ENCODE measurements at regions not wholly inside any gene's neighbourhood (a gene's known extent, or its start where the extent isn't known, plus 50 kb on each side); places are given as distances from the start of the nearest gene placed in this dataset.

- TF ChIP-seq, protein P1, sequence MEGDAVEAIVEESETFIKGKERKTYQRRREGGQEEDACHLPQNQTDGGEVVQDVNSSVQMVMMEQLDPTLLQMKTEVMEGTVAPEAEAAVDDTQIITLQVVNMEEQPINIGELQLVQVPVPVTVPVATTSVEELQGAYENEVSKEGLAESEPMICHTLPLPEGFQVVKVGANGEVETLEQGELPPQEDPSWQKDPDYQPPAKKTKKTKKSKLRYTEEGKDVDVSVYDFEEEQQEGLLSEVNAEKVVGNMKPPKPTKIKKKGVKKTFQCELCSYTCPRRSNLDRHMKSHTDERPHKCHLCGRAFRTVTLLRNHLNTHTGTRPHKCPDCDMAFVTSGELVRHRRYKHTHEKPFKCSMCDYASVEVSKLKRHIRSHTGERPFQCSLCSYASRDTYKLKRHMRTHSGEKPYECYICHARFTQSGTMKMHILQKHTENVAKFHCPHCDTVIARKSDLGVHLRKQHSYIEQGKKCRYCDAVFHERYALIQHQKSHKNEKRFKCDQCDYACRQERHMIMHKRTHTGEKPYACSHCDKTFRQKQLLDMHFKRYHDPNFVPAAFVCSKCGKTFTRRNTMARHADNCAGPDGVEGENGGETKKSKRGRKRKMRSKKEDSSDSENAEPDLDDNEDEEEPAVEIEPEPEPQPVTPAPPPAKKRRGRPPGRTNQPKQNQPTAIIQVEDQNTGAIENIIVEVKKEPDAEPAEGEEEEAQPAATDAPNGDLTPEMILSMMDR (conservative IDR thresholded peaks at IDR 0.05; ENCODE audit: control insufficient read depth, insufficient read depth, low read depth, low read length), result no peak
- DNase-seq (ENCODE audit: low read depth), result peak; percentile 49
- H3K4me3 ChIP-seq (ENCODE audit: control insufficient read depth, low read depth, low read length), result no peak overlapping the region
These were observed 216.8 kb upstream of the CD96 start for GRCh38 chr3:111325160-111325718.

- H3K4me3 ChIP-seq (ENCODE audit: control insufficient read depth, low read depth, low read length), result no peak overlapping the region
- DNase-seq (ENCODE audit: low read depth), result peak; percentile 91
- TF ChIP-seq, protein P1 (conservative IDR thresholded peaks at IDR 0.05; ENCODE audit: control insufficient read depth, insufficient read depth, low read depth, low read length), result no peak
These were observed 215.6 kb upstream of the CD96 start for GRCh38 chr3:111326144-111326995.

DNA sequence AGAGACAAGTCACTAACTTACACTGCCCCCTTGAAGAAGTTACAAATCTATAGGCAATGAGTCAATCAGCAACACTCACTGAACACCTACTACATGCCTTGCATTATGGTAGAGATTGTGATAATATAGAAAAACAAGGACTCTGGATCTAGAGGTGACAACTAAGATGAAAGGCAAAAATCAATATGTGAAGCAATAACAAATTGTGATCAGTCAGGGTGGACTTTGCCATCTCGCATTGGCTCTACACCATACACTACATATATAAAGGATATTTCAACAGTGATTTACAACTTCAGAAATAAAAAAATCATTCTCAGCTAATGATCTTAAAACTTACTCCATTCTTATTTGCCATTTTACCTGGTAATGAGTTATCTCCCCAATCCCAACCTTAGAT lies 210.7 kb upstream of the CD96 start:
- TF ChIP-seq, protein P1 (conservative IDR thresholded peaks at IDR 0.05; ENCODE audit: control insufficient read depth, insufficient read depth, low read depth, low read length), result no peak
- DNase-seq (ENCODE audit: low read depth), result no peak
- no peak overlapping the region for H3K4me3 ChIP-seq (ENCODE audit: control insufficient read depth, low read depth, low read length)

- TF ChIP-seq, protein P1 (conservative IDR thresholded peaks at IDR 0.05; ENCODE audit: control insufficient read depth, insufficient read depth, low read depth, low read length), result no peak
- no peak for DNase-seq (ENCODE audit: low read depth)
- H3K4me3 ChIP-seq (ENCODE audit: control insufficient read depth, low read depth, low read length), result no peak overlapping the region
These were observed 210.1 kb upstream of the CD96 start for GRCh38 chr3:111331912-111332311.

GRCh38 chr3:111332488-111333080 lies 209.4 kb upstream of the CD96 start:
- no peak for DNase-seq (ENCODE audit: low read depth)
- TF ChIP-seq, protein P1 (conservative IDR thresholded peaks at IDR 0.05; ENCODE audit: control insufficient read depth, insufficient read depth, low read depth, low read length), result no peak
- H3K4me3 ChIP-seq (ENCODE audit: control insufficient read depth, low read depth, low read length), result no peak overlapping the region

GRCh38 chr3:111333642-111334041 lies 208.4 kb upstream of the CD96 start:
- H3K4me3 ChIP-seq (ENCODE audit: control insufficient read depth, low read depth, low read length), result no peak overlapping the region
- TF ChIP-seq, protein P1 (conservative IDR thresholded peaks at IDR 0.05; ENCODE audit: control insufficient read depth, insufficient read depth, low read depth, low read length), result no peak
- DNase-seq (ENCODE audit: low read depth), result peak; percentile 44

All from fibroblast of mammary gland (primary cell).